SK-N-SH (cell line): ENCODE measurements at regions not wholly inside any gene's neighbourhood (a gene's known extent, or its start where the extent isn't known, plus 50 kb on each side); places are given as distances from the start of the nearest gene placed in this dataset.

Experiments
- CTCF ChIA-PET: fragments of 300-600, 350-600 bp; formaldehyde crosslinking; extraction: SDS; loops from one replicate; lab custom pipeline; 2021; lab: Yijun Ruan, JAX
- POLR2A ChIA-PET: fragments of 350-600 bp; sonication (Branson Sonifier 250); formaldehyde crosslinking; extraction: SDS; loops from one replicate; lab custom pipeline; 2020; ENCODE audit warnings: antibody characterized with exemption, inconsistent platforms; lab: Yijun Ruan, JAX
- DNase-seq: peaks from one replicate; pipeline ENCODE4 v3.0.0; 2012
- H2AFZ ChIP-seq: fragments of 200-600 bp; sonication (generic); 2 replicates; pipeline ENCODE4 v1.8.1; 2016; ENCODE audit warnings: antibody characterized with exemption, mild to moderate bottlenecking, low read depth
- H3F3A ChIP-seq: fragments of 200-600 bp; sonication (generic); replicated peaks from 2 replicates; pipeline ENCODE3; 2016; ENCODE audit warnings: antibody characterized with exemption, mild to moderate bottlenecking; ENCODE audit not compliant: insufficient read depth
- H3K27ac ChIP-seq, 2 experiments: fragments of 200-500 bp in 1 of 2; fragments of 200-600 bp in 1 of 2; sonication (Bioruptor generic) in 1 of 2; sonication (generic), shearing (Covaris generic) in 1 of 2; 2 replicates each; pipeline versions ENCODE4 v1.5.1 to v1.6.1; 2014 to 2016; ENCODE audit warnings: low read depth in 2 of 2, inconsistent platforms in 1 of 2, low read length in 1 of 2, mild to moderate bottlenecking in 1 of 2, mixed read lengths in 1 of 2
- H3K27me3 ChIP-seq: fragments of 200-600 bp; sonication (generic), shearing (Covaris generic); 2 replicates; pipeline ENCODE4 v1.6.1; 2016; ENCODE audit warnings: mixed run types; ENCODE audit not compliant: insufficient read depth
- H3K36me3 ChIP-seq, 2 experiments: fragments of 200-500 bp in 1 of 2; fragments of 200-600 bp in 1 of 2; sonication (Bioruptor generic) in 1 of 2; sonication (generic) in 1 of 2; replicated peaks in 1 of 2; 2 replicates each; pipeline versions ENCODE3 to v1.5.1; 2014 to 2016; ENCODE audit warnings: low read length in 1 of 2, mild to moderate bottlenecking in 1 of 2; ENCODE audit not compliant: insufficient read depth in 2 of 2, control insufficient read depth in 1 of 2
- H3K4me1 ChIP-seq, 2 experiments: fragments of 200-500 bp in 1 of 2; fragments of 200-600 bp in 1 of 2; sonication (Bioruptor generic) in 1 of 2; sonication (generic), shearing (Covaris generic) in 1 of 2; 2 replicates each; pipeline versions ENCODE4 v1.5.1 to v1.6.1; 2014 to 2016; ENCODE audit warnings: low read depth in 1 of 2, low read length in 1 of 2, mixed run types in 1 of 2; ENCODE audit not compliant: insufficient read depth in 2 of 2, control insufficient read depth in 1 of 2
- H3K4me2 ChIP-seq: fragments of 200-600 bp; sonication (generic), shearing (Covaris generic); 2 replicates; pipeline ENCODE4 v1.6.1; 2017; ENCODE audit warnings: mixed run types
- H3K4me3 ChIP-seq, 2 experiments: fragments of 200-500 bp in 1 of 2; fragments of 200-600 bp in 1 of 2; sonication (Bioruptor generic) in 1 of 2; sonication (generic), shearing (Covaris generic) in 1 of 2; 2 replicates each; pipeline versions ENCODE4 v1.5.1 to v1.8.1; 2014 to 2016; ENCODE audit warnings: low read depth in 2 of 2, inconsistent platforms in 1 of 2, low read length in 1 of 2, mild to moderate bottlenecking in 1 of 2, mixed read lengths in 1 of 2, moderate library complexity in 1 of 2
- H3K79me2 ChIP-seq: fragments of 200-600 bp; sonication (generic); 2 replicates; pipeline ENCODE4 v1.8.1; 2017; ENCODE audit warnings: mild to moderate bottlenecking; ENCODE audit not compliant: insufficient read depth
- H3K9ac ChIP-seq: fragments of 200-600 bp; sonication (generic); 2 replicates; pipeline ENCODE4 v1.6.1; 2017; ENCODE audit warnings: mixed run types
- H3K9me2 ChIP-seq: fragments of 200-600 bp; sonication (generic); 2 replicates; pipeline ENCODE4 v1.6.1; 2017; ENCODE audit warnings: mixed run types
- H3K9me3 ChIP-seq: fragments of 200-600 bp; sonication (generic); 2 replicates; pipeline ENCODE4 v1.6.1; 2017; ENCODE audit warnings: mixed run types, mild to moderate bottlenecking, moderate library complexity
- H4K20me1 ChIP-seq: fragments of 200-600 bp; sonication (generic); 2 replicates; pipeline ENCODE4 v1.6.1; 2017; ENCODE audit warnings: mild to moderate bottlenecking, mixed run types; ENCODE audit not compliant: insufficient read depth
- CHD2 ChIP-seq: fragments of 150-350 bp; IDR thresholded peaks from 2 replicates; pipeline ENCODE4 v1.6.1; 2018; ENCODE audit warnings: low read length; ENCODE audit not compliant: partially characterized antibody
- EP300 ChIP-seq, 2 experiments: IDR thresholded peaks; 2 replicates each; pipeline versions ENCODE4 v1.4.0 to v1.6.1; 2012; ENCODE audit warnings: borderline replicate concordance in 1 of 2, low read depth in 1 of 2, low read length in 1 of 2
- EZH2phosphoT487 ChIP-seq: fragments of 200-600 bp; sonication (generic); IDR thresholded peaks from 2 replicates; pipeline ENCODE4 v1.6.1; 2017; ENCODE audit warnings: low read depth, mixed run types, mild to moderate bottlenecking, antibody characterized with exemption, moderate library complexity, borderline replicate concordance
- GABPA ChIP-seq: IDR thresholded peaks from 2 replicates; pipeline ENCODE4 v1.4.0; 2012; ENCODE audit warnings: low read depth, mild to moderate bottlenecking
- GATA2 ChIP-seq: sonication (generic); formaldehyde crosslinking; IDR thresholded peaks from 2 replicates; pipeline ENCODE4 v1.5.0; 2020; ENCODE audit warnings: mild to moderate bottlenecking, missing genetic modification reagents
- JUND ChIP-seq: IDR thresholded peaks from 2 replicates; pipeline ENCODE4 v1.4.0; 2012
- MAX ChIP-seq: IDR thresholded peaks from 2 replicates; pipeline ENCODE4 v1.4.0; 2012; ENCODE audit warnings: low read depth
- NFIC ChIP-seq: IDR thresholded peaks from 2 replicates; pipeline ENCODE4 v1.4.0; 2012; ENCODE audit warnings: borderline replicate concordance
- NRF1 ChIP-seq: IDR thresholded peaks from 2 replicates; pipeline ENCODE4 v1.6.1; 2012; ENCODE audit warnings: low read depth, mild to moderate bottlenecking, low read length
- PBX3 ChIP-seq: IDR thresholded peaks from 2 replicates; pipeline ENCODE4; 2012
- POLR2AphosphoS5 ChIP-seq: IDR thresholded peaks from 2 replicates; pipeline ENCODE4 v1.6.1; 2012; ENCODE audit warnings: low read depth, low read length
- RAD21 ChIP-seq: IDR thresholded peaks from 2 replicates; pipeline ENCODE4 v1.6.1; 2012; ENCODE audit warnings: mild to moderate bottlenecking, low read length
- REST ChIP-seq: IDR thresholded peaks from 2 replicates; pipeline ENCODE4 v1.6.1; 2012; ENCODE audit warnings: mild to moderate bottlenecking, low read depth, low read length, moderate library complexity
- RFX5 ChIP-seq: IDR thresholded peaks from 2 replicates; pipeline ENCODE4 v1.6.1; 2012; ENCODE audit warnings: mild to moderate bottlenecking, improper control_type of control experiment, low read length
- SMC3 ChIP-seq: IDR thresholded peaks from 2 replicates; pipeline ENCODE4 v1.6.1; 2012; ENCODE audit warnings: low read depth, low read length, improper control_type of control experiment
- TCF12 ChIP-seq: IDR thresholded peaks from 2 replicates; pipeline ENCODE4 v1.4.0; 2012
- TEAD4 ChIP-seq: IDR thresholded peaks from 2 replicates; pipeline ENCODE4 v1.4.0; 2012; ENCODE audit warnings: mild to moderate bottlenecking, borderline replicate concordance; ENCODE audit not compliant: insufficient read depth
- USF1 ChIP-seq: IDR thresholded peaks from 2 replicates; pipeline ENCODE4 v1.4.0; 2012; ENCODE audit warnings: low read depth, borderline replicate concordance
- USF2 ChIP-seq: fragments of 150-350 bp; IDR thresholded peaks from 2 replicates; pipeline ENCODE4 v1.6.1; 2017; ENCODE audit warnings: antibody characterized with exemption, low read length, low read depth, borderline replicate concordance
- YY1 ChIP-seq: IDR thresholded peaks from 2 replicates; pipeline ENCODE4 v1.4.0; 2012; ENCODE audit warnings: low read depth, mild to moderate bottlenecking
- WGBS: methylation state at CpG from one replicate; pipeline ENCODE4 v1.1.6; 2017; ENCODE audit warnings: low lambda C conversion rate; 5-methylcytosine and 5-hydroxymethylcytosine counted together

GRCh38 chr1:93773049-93773838 lies 91.6 kb upstream of the BCAR3 start:
- Histone ChIP-seq H3K4me1 (peaks cover 8 to 16% of the 10 kb centered on the region in 2 experiments; a peak in 1 of 4 replicates), H3K9ac (no peak overlapping the region), H3K9me2 (no peaks in the 10 kb centered on the region), H2AFZ (no peak overlapping the region), H3K27ac (no peak overlapping the region), H3K79me2 (no peaks in the 10 kb centered on the region), H4K20me1 (no peaks in the 10 kb centered on the region), H3K4me2 (no peak overlapping the region), H3F3A (peaks cover 12% of the 10 kb centered on the region), H3K27me3 (no peaks in the 10 kb centered on the region), H3K9me3 (no peaks in the 10 kb centered on the region), H3K4me3 (no peak overlapping the region), H3K36me3 (no peaks in the 10 kb centered on the region)
- no peak for DNase-seq
- no peak for TF ChIP-seq PBX3
- TF ChIP-seq CHD2 = no peak
- TF ChIP-seq GABPA = no peak
- TF ChIP-seq JUND = no peak
- TF ChIP-seq TCF12 = no peak
- no peak for TF ChIP-seq TEAD4
- POLR2A ChIA-PET = no interaction called here
- CTCF ChIA-PET = interaction anchor here (0.6 to 1.8 kb wide), 4 partner anchors 13 to 92 kb away, joined by 3 to 4 read pairs (median 3); partner anchors contain the start of gene BCAR3
- 86% methylated on average over 2 of the region's 2 CpGs for WGBS

GRCh38 chr1:93771843-93772242 lies 90.2 kb upstream of the BCAR3 start:
- H3K27ac ChIP-seq = no peak overlapping the region
- no peaks in the 10 kb centered on the region for H4K20me1 ChIP-seq
- no peak overlapping the region for H3K9ac ChIP-seq
- no peak overlapping the region for H2AFZ ChIP-seq
- ChIA-PET POLR2A (no interaction called here), CTCF (no interaction called here)
- no peak overlapping the region for H3K4me2 ChIP-seq
- H3K27me3 ChIP-seq = no peaks in the 10 kb centered on the region
- DNase-seq = no peak
- peaks cover 13 to 21% of the 10 kb centered on the region in 2 experiments; a peak in 1 of 4 replicates for H3K4me1 ChIP-seq
- 69% methylated on average over 2 of the region's 2 CpGs for WGBS
- no peaks in the 10 kb centered on the region for H3K79me2 ChIP-seq
- no peaks in the 10 kb centered on the region for H3K36me3 ChIP-seq
- no peaks in the 10 kb centered on the region for H3K9me2 ChIP-seq
- no peaks in the 10 kb centered on the region for H3K9me3 ChIP-seq
- no peak overlapping the region for H3K4me3 ChIP-seq
- peaks cover 12% of the 10 kb centered on the region for H3F3A ChIP-seq
- TF ChIP-seq NRF1 = no peak
- no peak for TF ChIP-seq RAD21
- no peak for TF ChIP-seq GATA2 (CRISPR knock-in tag)
- no peak for TF ChIP-seq REST
- TF ChIP-seq CHD2 = no peak
- no peak for TF ChIP-seq MAX
- TF ChIP-seq GABPA = no peak
- no peak for TF ChIP-seq EZH2phosphoT487
- TF ChIP-seq USF1 = no peak
- no peak for TF ChIP-seq POLR2AphosphoS5
- TF ChIP-seq YY1 = no peak
- no peak for TF ChIP-seq EP300 (IDR thresholded peaks at IDR 0.05; ENCODE audit: borderline replicate concordance in 1 of 2, low read depth in 1 of 2, low read length in 1 of 2)
- no peak for TF ChIP-seq PBX3
- TF ChIP-seq SMC3 = no peak
- TF ChIP-seq USF2 = no peak
- no peak for TF ChIP-seq RFX5
- no peak for TF ChIP-seq NFIC
